ENCODE measurements at regions not wholly inside any gene's neighbourhood (a gene's known extent, or its start where the extent isn't known, plus 50 kb on each side); places are given as distances from the start of the nearest gene placed in this dataset.

GRCh38 chr1:105100102-105100501 lies 1350.4 kb downstream of the AMY1C start:
- TF ChIP-seq CTCF (IDR thresholded peaks at IDR 0.05; ENCODE audit: low read depth, low read length, missing control alignments), result no peak
- no peak for DNase-seq (ENCODE audit: extremely low read depth, low read depth)
- H3K4me3 ChIP-seq (replicated peaks; ENCODE audit: low read depth, low read length), result no peak overlapping the region

DNA sequence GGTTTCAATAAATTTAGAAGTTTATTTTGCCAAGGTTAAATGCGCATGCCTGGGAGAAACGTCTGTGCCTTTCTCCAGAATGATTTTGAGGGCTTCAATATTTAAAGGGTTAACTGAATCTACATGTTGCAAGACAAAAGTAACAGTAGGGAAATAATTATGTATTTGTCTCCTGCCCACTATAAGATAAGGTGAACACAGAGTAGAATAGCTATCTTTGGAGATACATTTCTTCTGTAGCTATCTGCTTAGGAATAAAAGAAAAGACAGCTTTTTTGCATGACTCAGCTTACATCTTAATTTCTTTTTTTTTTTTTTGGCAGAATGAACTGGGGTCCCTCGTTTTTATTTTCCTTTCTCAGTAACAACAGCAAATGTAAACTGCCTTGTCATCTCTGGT lies 1351.6 kb downstream of the AMY1C start:
- TF ChIP-seq CTCF (IDR thresholded peaks at IDR 0.05; ENCODE audit: low read depth, low read length, missing control alignments), result no peak
- no peak overlapping the region for H3K4me3 ChIP-seq (replicated peaks; ENCODE audit: low read depth, low read length)
- no peak for DNase-seq (ENCODE audit: extremely low read depth, low read depth)

DNA sequence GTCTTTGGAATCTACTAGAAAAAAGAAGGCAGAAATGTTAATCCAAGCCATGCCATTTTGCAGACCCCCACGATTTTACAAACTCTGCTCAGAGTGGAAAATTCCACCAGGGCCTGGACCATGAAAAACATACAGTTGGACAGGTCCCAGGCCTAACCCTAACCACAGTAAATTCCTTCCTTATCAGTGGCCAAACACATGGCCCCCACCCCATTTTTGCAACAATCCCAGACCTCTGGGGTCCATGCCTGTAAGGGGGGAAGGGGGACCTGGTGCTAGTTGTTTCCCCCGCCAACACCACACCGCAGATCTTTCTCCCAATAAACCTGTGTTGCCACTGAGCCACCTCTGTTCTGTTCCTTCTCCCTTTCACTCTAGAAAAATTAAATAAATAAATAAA lies 1352.7 kb downstream of the AMY1C start:
- no peak for TF ChIP-seq CTCF (IDR thresholded peaks at IDR 0.05; ENCODE audit: low read depth, low read length, missing control alignments)
- no peak overlapping the region for H3K4me3 ChIP-seq (replicated peaks; ENCODE audit: low read depth, low read length)
- no peak for DNase-seq (ENCODE audit: extremely low read depth, low read depth)

- no peak for TF ChIP-seq CTCF (IDR thresholded peaks at IDR 0.05; ENCODE audit: low read depth, low read length, missing control alignments)
- H3K4me3 ChIP-seq (replicated peaks; ENCODE audit: low read depth, low read length), result no peak overlapping the region
- DNase-seq (ENCODE audit: extremely low read depth, low read depth), result no peak
Measured at GRCh38 chr1:105122041-105122440, 1372.3 kb downstream of the AMY1C start.

GRCh38 chr1:105137543-105138457 lies 1388.1 kb downstream of the AMY1C start:
- TF ChIP-seq CTCF (IDR thresholded peaks at IDR 0.05; ENCODE audit: low read depth, low read length, missing control alignments), result no peak
- no peak overlapping the region for H3K4me3 ChIP-seq (replicated peaks; ENCODE audit: low read depth, low read length)
- no peak for DNase-seq (ENCODE audit: extremely low read depth, low read depth)

- no peak for DNase-seq (ENCODE audit: extremely low read depth, low read depth)
- TF ChIP-seq CTCF (IDR thresholded peaks at IDR 0.05; ENCODE audit: low read depth, low read length, missing control alignments), result no peak
- no peak overlapping the region for H3K4me3 ChIP-seq (replicated peaks; ENCODE audit: low read depth, low read length)
Measured at GRCh38 chr1:105138458-105138893, 1388.8 kb downstream of the AMY1C start.
